GM06990 (cell line): ENCODE measurements at regions not wholly inside any gene's neighbourhood (a gene's known extent, or its start where the extent isn't known, plus 50 kb on each side); places are given as distances from the start of the nearest gene placed in this dataset.

Source experiments
- DNase-seq: peaks from one replicate; pipeline ENCODE4 v3.0.0-alpha.2; 2011; ENCODE audit not compliant: insufficient read length; ENCODE audit errors: extremely low read depth
- H3K27me3 ChIP-seq: replicated peaks from 2 replicates; pipeline ENCODE4 v1.6.0; 2011; ENCODE audit warnings: low read length; ENCODE audit not compliant: control insufficient read depth, insufficient read depth
- H3K36me3 ChIP-seq: 2 replicates; pipeline ENCODE4 v1.5.1; 2011; ENCODE audit warnings: low read length; ENCODE audit not compliant: control insufficient read depth, insufficient read depth
- H3K4me3 ChIP-seq: replicated peaks from 2 replicates; pipeline ENCODE4 v1.5.1; 2011; ENCODE audit warnings: low read depth, mild to moderate bottlenecking, control low read depth, low read length
- TF ChIP-seq, protein P1 (sequence below): IDR thresholded peaks from 2 replicates; pipeline ENCODE4 v1.5.1; 2011; ENCODE audit warnings: low read length, control low read depth, mild to moderate bottlenecking, inconsistent platforms; ENCODE audit not compliant: insufficient read depth, poor library complexity, severe bottlenecking

DNA sequence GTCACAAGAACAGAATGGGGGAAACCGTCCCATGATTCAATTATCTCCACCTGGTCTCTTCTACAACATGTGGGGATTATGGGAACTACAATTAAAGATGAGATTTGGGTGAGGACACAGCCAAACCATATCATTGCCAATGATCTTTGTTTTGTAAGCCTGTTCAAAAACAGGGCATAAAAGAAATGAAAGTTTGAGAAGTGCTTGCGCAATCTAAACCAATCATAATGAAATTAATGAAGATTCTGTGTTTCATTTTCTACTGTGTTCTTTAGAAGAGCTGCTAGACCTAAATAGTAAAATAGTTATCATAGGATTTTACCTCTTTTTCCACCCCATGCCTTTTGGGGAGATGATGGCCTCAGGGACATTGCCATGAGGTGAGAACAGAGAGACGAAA, 761.3 kb downstream of the HDGFL1 start:
- no peak overlapping the region for H3K4me3 ChIP-seq
- H3K36me3 ChIP-seq = no peaks in the 10 kb centered on the region
- DNase-seq = no peak
- TF ChIP-seq, protein P1, sequence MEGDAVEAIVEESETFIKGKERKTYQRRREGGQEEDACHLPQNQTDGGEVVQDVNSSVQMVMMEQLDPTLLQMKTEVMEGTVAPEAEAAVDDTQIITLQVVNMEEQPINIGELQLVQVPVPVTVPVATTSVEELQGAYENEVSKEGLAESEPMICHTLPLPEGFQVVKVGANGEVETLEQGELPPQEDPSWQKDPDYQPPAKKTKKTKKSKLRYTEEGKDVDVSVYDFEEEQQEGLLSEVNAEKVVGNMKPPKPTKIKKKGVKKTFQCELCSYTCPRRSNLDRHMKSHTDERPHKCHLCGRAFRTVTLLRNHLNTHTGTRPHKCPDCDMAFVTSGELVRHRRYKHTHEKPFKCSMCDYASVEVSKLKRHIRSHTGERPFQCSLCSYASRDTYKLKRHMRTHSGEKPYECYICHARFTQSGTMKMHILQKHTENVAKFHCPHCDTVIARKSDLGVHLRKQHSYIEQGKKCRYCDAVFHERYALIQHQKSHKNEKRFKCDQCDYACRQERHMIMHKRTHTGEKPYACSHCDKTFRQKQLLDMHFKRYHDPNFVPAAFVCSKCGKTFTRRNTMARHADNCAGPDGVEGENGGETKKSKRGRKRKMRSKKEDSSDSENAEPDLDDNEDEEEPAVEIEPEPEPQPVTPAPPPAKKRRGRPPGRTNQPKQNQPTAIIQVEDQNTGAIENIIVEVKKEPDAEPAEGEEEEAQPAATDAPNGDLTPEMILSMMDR = no peak
- no peaks in the 10 kb centered on the region for H3K27me3 ChIP-seq

DNA sequence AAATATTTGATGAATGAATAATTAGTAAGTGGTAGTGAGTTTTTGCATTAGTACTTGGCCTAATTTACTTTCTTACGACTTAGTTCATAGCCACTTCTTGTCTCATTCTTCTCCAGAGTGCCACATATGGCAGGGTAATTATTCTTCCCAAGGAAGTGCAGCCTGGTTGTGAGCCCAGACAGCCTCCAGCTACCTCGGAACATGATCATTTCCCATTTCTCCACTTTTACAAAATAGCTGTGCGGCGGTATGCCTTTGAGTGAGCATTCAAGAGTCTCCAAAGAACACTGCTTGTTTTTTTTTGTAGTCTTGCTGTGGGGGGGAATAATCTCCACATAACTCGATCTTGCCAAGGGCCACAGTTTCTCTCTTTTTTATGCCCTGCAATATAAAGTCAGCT, 765.0 kb downstream of the HDGFL1 start:
- TF ChIP-seq, protein P1 = no peak
- DNase-seq = no peak
- no peaks in the 10 kb centered on the region for H3K36me3 ChIP-seq
- H3K4me3 ChIP-seq = no peak overlapping the region
- H3K27me3 ChIP-seq = no peaks in the 10 kb centered on the region

DNA sequence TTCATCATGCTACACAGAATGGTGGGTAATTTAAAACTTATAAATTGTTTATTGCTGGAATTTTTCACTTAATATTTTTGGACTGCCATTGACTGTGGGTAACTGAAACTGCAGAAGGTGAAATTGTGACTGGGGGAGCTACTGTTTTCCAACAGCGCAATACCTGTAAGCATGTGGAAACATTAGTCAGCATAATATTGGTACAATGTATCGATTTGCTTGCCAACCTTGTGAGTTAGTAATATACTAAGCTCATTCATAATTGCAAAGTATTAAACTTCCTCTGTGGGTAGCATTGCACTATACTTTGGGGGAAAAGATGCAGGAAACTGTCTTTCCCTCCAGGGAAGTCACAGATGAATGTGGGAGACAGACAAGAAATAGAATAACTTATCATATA, 766.5 kb downstream of the HDGFL1 start:
- TF ChIP-seq, protein P1 = no peak
- Histone ChIP-seq H3K4me3 (no peak overlapping the region), H3K36me3 (no peaks in the 10 kb centered on the region), H3K27me3 (no peaks in the 10 kb centered on the region)
- no peak for DNase-seq

DNA sequence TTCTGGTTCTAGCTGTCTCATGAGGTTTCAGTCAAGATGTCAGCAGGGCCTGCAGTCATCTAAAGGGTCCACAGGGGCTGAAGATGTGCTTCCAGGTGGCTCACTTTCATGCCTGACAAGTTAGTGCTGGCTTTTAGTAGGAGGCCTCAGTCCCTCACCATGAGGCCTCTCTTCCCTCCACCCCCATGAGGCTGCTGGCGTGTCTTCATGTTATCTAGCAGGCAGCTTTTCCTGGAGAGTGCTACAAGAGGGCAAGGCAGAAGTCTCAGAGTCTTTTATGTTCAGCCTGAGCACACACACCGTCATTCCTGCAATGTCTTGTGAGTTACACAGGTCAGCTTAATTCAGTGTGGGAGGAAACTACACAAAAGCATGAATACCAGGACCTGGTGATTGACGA, 769.9 kb downstream of the HDGFL1 start:
- DNase-seq = no peak
- no peaks in the 10 kb centered on the region for H3K27me3 ChIP-seq
- H3K4me3 ChIP-seq = no peak overlapping the region
- TF ChIP-seq, protein P1 = no peak
- no peaks in the 10 kb centered on the region for H3K36me3 ChIP-seq

DNA sequence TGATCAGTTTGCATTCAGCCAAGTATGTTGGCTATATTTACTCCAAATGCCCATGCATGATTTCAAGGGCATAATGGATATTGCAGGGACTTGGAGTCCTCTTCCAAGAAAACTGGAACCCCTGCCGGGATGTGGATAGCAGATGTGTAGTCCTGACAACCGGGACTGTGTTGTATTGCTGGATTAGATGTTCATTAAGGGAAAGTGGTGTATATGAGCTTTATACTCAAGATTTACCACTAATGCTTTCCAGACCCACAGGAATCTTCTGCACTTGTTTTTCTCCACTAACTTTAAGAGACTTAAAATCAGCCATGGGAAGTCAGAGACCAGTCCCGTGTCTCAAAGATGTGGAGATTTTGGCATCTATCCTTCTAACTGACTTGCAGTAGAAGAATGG, 770.9 kb downstream of the HDGFL1 start:
- Histone ChIP-seq H3K4me3 (no peak overlapping the region), H3K36me3 (no peaks in the 10 kb centered on the region)

More for the DNA sequence above, 770.9 kb downstream of the HDGFL1 start:
- H3K27me3 ChIP-seq = no peaks in the 10 kb centered on the region
- TF ChIP-seq, protein P1 = no peak
- DNase-seq = no peak
